Smooth muscle cell (in vitro differentiated cells): ENCODE measurements at regions not wholly inside any gene's neighbourhood (a gene's known extent, or its start where the extent isn't known, plus 50 kb on each side); places are given as distances from the start of the nearest gene placed in this dataset.

ENCODE experiments used
- DNase-seq: peaks from one replicate; lab custom pipeline; 2025; ENCODE audit not compliant: unreplicated experiment; lab: John Stamatoyannopoulos, UW
- H2AFZ ChIP-seq: fragments of 200-600 bp; sonication (generic); 2 replicates; pipeline ENCODE4 v1.6.0; 2016; ENCODE audit warnings: antibody characterized with exemption, low read depth, mild to moderate bottlenecking
- H3F3A ChIP-seq: fragments of 200-600 bp; sonication (generic); 2 replicates; pipeline ENCODE4 v1.6.0; 2017; ENCODE audit warnings: antibody characterized with exemption, low read depth
- H3K27ac ChIP-seq: fragments of 200-600 bp; sonication (generic); 2 replicates; pipeline ENCODE4 v1.5.1; 2016; ENCODE audit warnings: low read depth, mild to moderate bottlenecking
- H3K27me3 ChIP-seq: fragments of 200-600 bp; sonication (generic); 2 replicates; pipeline ENCODE4 v1.6.1; 2016; ENCODE audit warnings: low read depth, mild to moderate bottlenecking
- H3K36me3 ChIP-seq: fragments of 200-600 bp; sonication (generic); 2 replicates; pipeline ENCODE4 v1.5.1; 2016; ENCODE audit warnings: low read depth
- H3K4me1 ChIP-seq: fragments of 200-600 bp; sonication (generic); 2 replicates; pipeline ENCODE4 v1.5.1; 2016; ENCODE audit warnings: low read depth
- H3K4me2 ChIP-seq: fragments of 200-600 bp; sonication (generic); 2 replicates; pipeline ENCODE4 v1.6.0; 2016; ENCODE audit warnings: mild to moderate bottlenecking
- H3K4me3 ChIP-seq: fragments of 200-600 bp; sonication (generic); 2 replicates; pipeline ENCODE4 v1.5.1; 2016; ENCODE audit warnings: mild to moderate bottlenecking
- H3K79me2 ChIP-seq: fragments of 200-600 bp; sonication (generic); 2 replicates; pipeline ENCODE4 v1.6.0; 2016; ENCODE audit warnings: low read depth, mild to moderate bottlenecking
- H3K9ac ChIP-seq: fragments of 200-600 bp; sonication (generic); 2 replicates; pipeline ENCODE4 v1.6.0; 2016; ENCODE audit warnings: low read depth
- H3K9me3 ChIP-seq: fragments of 200-600 bp; sonication (generic); replicated peaks from 2 replicates; pipeline ENCODE4 v1.5.1; 2016; ENCODE audit warnings: low read depth
- H4K20me1 ChIP-seq: fragments of 200-600 bp; sonication (generic); 2 replicates; pipeline ENCODE4 v1.6.0; 2016; ENCODE audit warnings: low read depth
- WGBS: methylation state at CpG from one replicate; pipeline ENCODE4 v1.1.7; 2016; ENCODE audit warnings: low lambda C conversion rate; 5-methylcytosine and 5-hydroxymethylcytosine counted together
- TF ChIP-seq, protein P1 (sequence below): fragments of 200-600 bp; sonication (generic); IDR thresholded peaks from 2 replicates; pipeline ENCODE4 v1.5.1; 2017; ENCODE audit warnings: borderline replicate concordance, mild to moderate bottlenecking, antibody characterized with exemption; ENCODE audit not compliant: insufficient read depth, poor library complexity, severe bottlenecking

GRCh38 chr21:27838573-27838972 is 871.7 kb upstream of the ADAMTS5 start:
- Histone ChIP-seq H3K27me3 (no peaks in the 10 kb centered on the region), H3F3A (no peaks in the 10 kb centered on the region), H3K4me3 (no peak overlapping the region), H3K4me1 (no peaks in the 10 kb centered on the region), H3K36me3 (no peaks in the 10 kb centered on the region), H4K20me1 (no peaks in the 10 kb centered on the region), H3K27ac (no peak overlapping the region), H3K79me2 (no peaks in the 10 kb centered on the region), H3K9me3 (no peaks in the 10 kb centered on the region), H3K9ac (no peak overlapping the region), H3K4me2 (no peak overlapping the region), H2AFZ (no peak overlapping the region)
- DNase-seq, result no peak
- WGBS, result 100% methylated on average over 1 of the region's 1 CpG
- TF ChIP-seq, protein P1, sequence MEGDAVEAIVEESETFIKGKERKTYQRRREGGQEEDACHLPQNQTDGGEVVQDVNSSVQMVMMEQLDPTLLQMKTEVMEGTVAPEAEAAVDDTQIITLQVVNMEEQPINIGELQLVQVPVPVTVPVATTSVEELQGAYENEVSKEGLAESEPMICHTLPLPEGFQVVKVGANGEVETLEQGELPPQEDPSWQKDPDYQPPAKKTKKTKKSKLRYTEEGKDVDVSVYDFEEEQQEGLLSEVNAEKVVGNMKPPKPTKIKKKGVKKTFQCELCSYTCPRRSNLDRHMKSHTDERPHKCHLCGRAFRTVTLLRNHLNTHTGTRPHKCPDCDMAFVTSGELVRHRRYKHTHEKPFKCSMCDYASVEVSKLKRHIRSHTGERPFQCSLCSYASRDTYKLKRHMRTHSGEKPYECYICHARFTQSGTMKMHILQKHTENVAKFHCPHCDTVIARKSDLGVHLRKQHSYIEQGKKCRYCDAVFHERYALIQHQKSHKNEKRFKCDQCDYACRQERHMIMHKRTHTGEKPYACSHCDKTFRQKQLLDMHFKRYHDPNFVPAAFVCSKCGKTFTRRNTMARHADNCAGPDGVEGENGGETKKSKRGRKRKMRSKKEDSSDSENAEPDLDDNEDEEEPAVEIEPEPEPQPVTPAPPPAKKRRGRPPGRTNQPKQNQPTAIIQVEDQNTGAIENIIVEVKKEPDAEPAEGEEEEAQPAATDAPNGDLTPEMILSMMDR, result no peak

- Histone ChIP-seq H3F3A (no peaks in the 10 kb centered on the region), H2AFZ (no peak overlapping the region), H3K27me3 (no peaks in the 10 kb centered on the region), H3K9me3 (no peaks in the 10 kb centered on the region), H3K4me1 (no peaks in the 10 kb centered on the region), H3K9ac (no peak overlapping the region), H3K36me3 (no peaks in the 10 kb centered on the region), H3K79me2 (no peaks in the 10 kb centered on the region), H3K4me2 (no peak overlapping the region), H3K4me3 (no peak overlapping the region), H4K20me1 (no peaks in the 10 kb centered on the region), H3K27ac (no peak overlapping the region)
- no peak for DNase-seq
- TF ChIP-seq, protein P1, result no peak
- 75% methylated on average over 1 of the region's 1 CpG for WGBS
Observed at GRCh38 chr21:27837936-27838335, 871.0 kb upstream of the ADAMTS5 start.

- Histone ChIP-seq H3K9me3 (no peaks in the 10 kb centered on the region), H3K27me3 (no peaks in the 10 kb centered on the region), H3K36me3 (no peaks in the 10 kb centered on the region), H3F3A (no peaks in the 10 kb centered on the region), H3K9ac (no peak overlapping the region), H3K4me3 (no peak overlapping the region), H4K20me1 (no peaks in the 10 kb centered on the region), H2AFZ (no peak overlapping the region), H3K27ac (no peak overlapping the region), H3K4me1 (no peaks in the 10 kb centered on the region), H3K79me2 (no peaks in the 10 kb centered on the region), H3K4me2 (no peak overlapping the region)
- no peak for DNase-seq
- TF ChIP-seq, protein P1, result no peak
- 66% methylated on average over 3 of the region's 3 CpGs for WGBS
Observed at GRCh38 chr21:27833298-27833697, 866.4 kb upstream of the ADAMTS5 start.

DNA sequence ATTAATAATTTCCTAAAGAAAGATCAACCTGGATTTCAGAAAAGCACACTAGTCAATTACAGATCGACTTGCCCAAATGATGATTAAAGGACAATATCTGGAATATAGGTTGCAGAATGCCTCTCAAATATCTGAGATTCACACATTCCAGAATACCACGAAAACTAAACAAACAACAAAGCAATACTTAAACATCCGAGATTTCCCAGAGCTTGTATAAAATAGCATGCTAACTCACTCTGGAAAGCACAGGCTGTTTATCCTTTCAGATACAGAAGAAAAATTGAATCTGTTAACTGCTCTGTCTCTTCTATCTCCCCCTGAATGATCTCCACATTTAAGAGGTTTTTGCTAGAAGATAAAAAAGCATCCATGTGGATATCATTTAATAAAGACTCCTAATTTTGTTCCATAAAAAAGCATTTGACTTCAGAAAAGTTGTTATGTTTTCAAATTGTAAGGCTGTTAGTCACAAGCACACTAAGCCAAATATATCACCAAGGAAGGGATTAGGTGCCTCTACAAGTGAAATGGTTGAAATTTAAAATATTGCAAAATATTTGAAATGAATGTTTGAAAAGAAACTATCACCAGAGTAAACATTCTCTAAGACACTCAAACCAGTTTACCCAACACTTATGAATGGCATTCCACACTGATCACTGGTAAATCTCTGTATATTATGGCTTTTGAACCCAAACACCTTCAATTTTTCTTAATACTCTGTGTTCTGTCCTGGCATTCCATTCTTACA is 865.1 kb upstream of the ADAMTS5 start:
- no peaks in the 10 kb centered on the region for H3K27me3 ChIP-seq
- H4K20me1 ChIP-seq, result no peaks in the 10 kb centered on the region
- H3K79me2 ChIP-seq, result no peaks in the 10 kb centered on the region
- H3K36me3 ChIP-seq, result no peaks in the 10 kb centered on the region
- H3K9ac ChIP-seq, result no peak overlapping the region
- TF ChIP-seq, protein P1, result no peak
- peak overlapping the region; percentile 77 for H3K4me2 ChIP-seq
- H3K4me3 ChIP-seq, result no peak overlapping the region
- peak overlapping the region; percentile 85 for H3K27ac ChIP-seq
- no peaks in the 10 kb centered on the region for H3F3A ChIP-seq
- H3K9me3 ChIP-seq, result no peaks in the 10 kb centered on the region
- WGBS, result 15% methylated on average over 3 of the region's 3 CpGs
- no peak for DNase-seq
- H3K4me1 ChIP-seq, result no peaks in the 10 kb centered on the region
- H2AFZ ChIP-seq, result no peak overlapping the region
